ENCODE measurements at regions not wholly inside any gene's neighbourhood (a gene's known extent, or its start where the extent isn't known, plus 50 kb on each side); places are given as distances from the start of the nearest gene placed in this dataset.

- DNase-seq = peak in 7 of 9 donors; percentile 26 to 58 (median 43)
- Histone ChIP-seq H3K9me3 (ENCODE audit: control insufficient read depth in 2 of 3, low read length in 3 of 3) (no peaks in the 10 kb centered on the region), H3K4me3 (ENCODE audit: low read length) (peak overlapping the region; percentile 51), H3K36me3 (ENCODE audit: control insufficient read depth in 2 of 3, insufficient read depth in 3 of 3, low read length in 3 of 3) (no peaks in the 10 kb centered on the region), H3K4me1 (ENCODE audit: control insufficient read depth in 2 of 2, insufficient read depth in 2 of 2, low read length in 2 of 2) (peaks cover 7 to 14% of the 10 kb centered on the region in 2 donors), H3K27ac (ENCODE audit: low read depth, low read length) (peak overlapping the region; percentile 67), H3K27me3 (ENCODE audit: control insufficient read depth in 2 of 2, insufficient read depth in 2 of 2, low read length in 2 of 2) (no peaks in the 10 kb centered on the region)
- peaks cover 6 to 29% (median 23%) of the 10 kb centered on the region in 7 donors for H3K4me1 Mint-ChIP-seq
- intact Hi-C loops (cut with micrococcal nuclease) = loop anchor here (1.0 to 5.0 kb wide), 5 partner anchors 12 to 602 kb away; partner anchors contain the start of genes SAMD13 (in 1 of the 2), SSX2IP (in 1 of the 2) and TTLL7 (in 1 of the 2)
- peaks cover 4 to 10% (median 8%) of the 10 kb centered on the region in 5 donors for H3K36me3 Mint-ChIP-seq
- peak; percentile 70 for ATAC-seq
- H3K27ac Mint-ChIP-seq = peak overlapping the region; percentile 10 to 97 (median 83)
- POLR2A ChIA-PET = interaction anchor here (1.1 to 3.3 kb wide), 3 partner anchors 12 to 343 kb away, joined by 3 to 20 read pairs (median 5); partner anchors contain the start of gene PRKACB
- peaks cover 0 to 9% (median 2%) of the 10 kb centered on the region in 11 donors for H3K9me3 Mint-ChIP-seq
- peaks cover 0 to 14% (median 0%) of the 10 kb centered on the region in 5 donors for H3K27me3 Mint-ChIP-seq
- H3K4me3 Mint-ChIP-seq = peak overlapping the region; percentile 65 to 89 (median 79)
- CTCF ChIA-PET = interaction anchor here (0.6 to 1.2 kb wide), 4 partner anchors 13 to 854 kb away, joined by 3 to 5 read pairs (median 3); partner anchors contain the start of gene PRKACB
These were observed 53.4 kb upstream of the PRKACB start for GRCh38 chr1:84090447-84091245.

- Histone ChIP-seq H3K9me3 (ENCODE audit: control insufficient read depth in 2 of 3, low read length in 3 of 3) (no peaks in the 10 kb centered on the region), H3K36me3 (ENCODE audit: control insufficient read depth in 2 of 3, insufficient read depth in 3 of 3, low read length in 3 of 3) (no peaks in the 10 kb centered on the region), H3K27me3 (ENCODE audit: control insufficient read depth in 2 of 2, insufficient read depth in 2 of 2, low read length in 2 of 2) (no peaks in the 10 kb centered on the region), H3K4me3 (ENCODE audit: low read length) (no peak overlapping the region), H3K27ac (ENCODE audit: low read depth, low read length) (no peak overlapping the region), H3K4me1 (ENCODE audit: control insufficient read depth in 2 of 2, insufficient read depth in 2 of 2, low read length in 2 of 2) (peaks cover 7 to 14% of the 10 kb centered on the region in 2 donors)
- Mint-ChIP-seq H3K27me3 (peaks cover 0 to 6% (median 0%) of the 10 kb centered on the region in 5 donors), H3K36me3 (peaks cover 0 to 7% (median 1%) of the 10 kb centered on the region in 5 donors), H3K4me3 (peak overlapping the region in 8 of 10 donors; percentile 33 to 89 (median 78)), H3K4me1 (peaks cover 6 to 29% (median 23%) of the 10 kb centered on the region in 7 donors), H3K27ac (peak overlapping the region; percentile 6 to 88 (median 80)), H3K9me3 (peaks cover 0 to 2% (median 0%) of the 10 kb centered on the region in 11 donors)
- DNase-seq (no peak), ATAC-seq (no peak)
- CTCF ChIA-PET = interaction anchor here (1.2 kb wide), 2 partner anchors 54 to 855 kb away, joined by 3 to 5 read pairs; partner anchors contain the start of gene PRKACB
- POLR2A ChIA-PET = interaction anchor here (1.1 to 3.3 kb wide), 3 partner anchors 11 to 343 kb away, joined by 3 to 20 read pairs (median 5); partner anchors contain the start of gene PRKACB
- intact Hi-C loops (cut with micrococcal nuclease) = loop anchor here (1.0 to 5.0 kb wide), 5 partner anchors 12 to 602 kb away; partner anchors contain the start of genes SAMD13 (in 1 of the 2), SSX2IP (in 1 of the 2) and TTLL7 (in 1 of the 2)
These were observed 54.2 kb upstream of the PRKACB start for GRCh38 chr1:84089867-84090266.

- Mint-ChIP-seq H3K36me3 (peaks cover 0 to 6% (median 0%) of the 10 kb centered on the region in 5 donors), H3K4me1 (peaks cover 6 to 29% (median 23%) of the 10 kb centered on the region in 7 donors), H3K27ac (peak overlapping the region in 7 of 9 donors; percentile 10 to 87 (median 57)), H3K4me3 (peak overlapping the region in 7 of 10 donors; percentile 1 to 85 (median 74)), H3K9me3 (peaks cover 0 to 2% (median 0%) of the 10 kb centered on the region in 11 donors), H3K27me3 (peaks cover 0 to 5% (median 1%) of the 10 kb centered on the region in 5 donors)
- ATAC-seq (no peak), DNase-seq (no peak)
- no peak overlapping the region for H3K27ac ChIP-seq (ENCODE audit: low read depth, low read length)
- POLR2A ChIA-PET = interaction anchor here (3.3 kb wide), 1 partner anchor 10 kb away, joined by 20 read pairs; no protein-coding TSS in a partner anchor
- H3K4me1 ChIP-seq (ENCODE audit: control insufficient read depth in 2 of 2, insufficient read depth in 2 of 2, low read length in 2 of 2) = peaks cover 7 to 14% of the 10 kb centered on the region in 2 donors
- CTCF ChIA-PET = interaction anchor here (1.2 kb wide), 2 partner anchors 55 to 855 kb away, joined by 3 to 5 read pairs; partner anchors contain the start of gene PRKACB
- no peaks in the 10 kb centered on the region for H3K27me3 ChIP-seq (ENCODE audit: control insufficient read depth in 2 of 2, insufficient read depth in 2 of 2, low read length in 2 of 2)
- H3K36me3 ChIP-seq (ENCODE audit: control insufficient read depth in 2 of 3, insufficient read depth in 3 of 3, low read length in 3 of 3) = no peaks in the 10 kb centered on the region
- no peak overlapping the region for H3K4me3 ChIP-seq (ENCODE audit: low read length)
- H3K9me3 ChIP-seq (ENCODE audit: control insufficient read depth in 2 of 3, low read length in 3 of 3) = no peaks in the 10 kb centered on the region
- intact Hi-C loops (cut with micrococcal nuclease) = no loop called here
These were observed 54.6 kb upstream of the PRKACB start for GRCh38 chr1:84089465-84089864.

- H3K27ac Mint-ChIP-seq = no peak overlapping the region
- no peaks in the 10 kb centered on the region for H3K36me3 ChIP-seq (ENCODE audit: control insufficient read depth in 2 of 3, insufficient read depth in 3 of 3, low read length in 3 of 3)
- H3K36me3 Mint-ChIP-seq = peaks cover 0 to 5% (median 0%) of the 10 kb centered on the region in 5 donors
- H3K27me3 ChIP-seq (ENCODE audit: control insufficient read depth in 2 of 2, insufficient read depth in 2 of 2, low read length in 2 of 2) = no peaks in the 10 kb centered on the region
- DNase-seq (no peak), ATAC-seq (no peak)
- peaks cover 0 to 14% (median 0%) of the 10 kb centered on the region in 5 donors for H3K27me3 Mint-ChIP-seq
- no peaks in the 10 kb centered on the region for H3K9me3 ChIP-seq (ENCODE audit: control insufficient read depth in 2 of 3, low read length in 3 of 3)
- peaks cover 0 to 2% (median 0%) of the 10 kb centered on the region in 11 donors for H3K9me3 Mint-ChIP-seq
- H3K4me3 ChIP-seq (ENCODE audit: low read length) = no peak overlapping the region
- H3K4me1 ChIP-seq (ENCODE audit: control insufficient read depth in 2 of 2, insufficient read depth in 2 of 2, low read length in 2 of 2) = peaks cover 7 to 13% of the 10 kb centered on the region in 2 donors
- intact Hi-C loops (cut with micrococcal nuclease) = no loop called here
- H3K4me3 Mint-ChIP-seq = no peak overlapping the region
- ChIA-PET POLR2A (no interaction called here), CTCF (no interaction called here)
- peaks cover 6 to 22% (median 19%) of the 10 kb centered on the region in 7 donors for H3K4me1 Mint-ChIP-seq
- H3K27ac ChIP-seq (ENCODE audit: low read depth, low read length) = no peak overlapping the region
These were observed 57.5 kb upstream of the PRKACB start for GRCh38 chr1:84086616-84087015.

- intact Hi-C loops (cut with micrococcal nuclease) = no loop called here
- Mint-ChIP-seq H3K27me3 (peaks cover 0 to 15% (median 0%) of the 10 kb centered on the region in 5 donors), H3K4me3 (no peak overlapping the region), H3K36me3 (peaks cover 0 to 5% (median 0%) of the 10 kb centered on the region in 5 donors), H3K9me3 (peaks cover 0 to 2% (median 0%) of the 10 kb centered on the region in 11 donors), H3K4me1 (peaks cover 6 to 19% (median 18%) of the 10 kb centered on the region in 7 donors), H3K27ac (no peak overlapping the region)
- no peaks in the 10 kb centered on the region for H3K9me3 ChIP-seq (ENCODE audit: control insufficient read depth in 2 of 3, low read length in 3 of 3)
- DNase-seq (no peak), ATAC-seq (no peak)
- no peaks in the 10 kb centered on the region for H3K27me3 ChIP-seq (ENCODE audit: control insufficient read depth in 2 of 2, insufficient read depth in 2 of 2, low read length in 2 of 2)
- no peak overlapping the region for H3K27ac ChIP-seq (ENCODE audit: low read depth, low read length)
- H3K4me3 ChIP-seq (ENCODE audit: low read length) = no peak overlapping the region
- no peaks in the 10 kb centered on the region for H3K36me3 ChIP-seq (ENCODE audit: control insufficient read depth in 2 of 3, insufficient read depth in 3 of 3, low read length in 3 of 3)
- CTCF ChIA-PET = no interaction called here
- POLR2A ChIA-PET = no interaction called here
- H3K4me1 ChIP-seq (ENCODE audit: control insufficient read depth in 2 of 2, insufficient read depth in 2 of 2, low read length in 2 of 2) = peaks cover 7 to 9% of the 10 kb centered on the region in 2 donors
These were observed 57.9 kb upstream of the PRKACB start for GRCh38 chr1:84086189-84086588.

GRCh38 chr1:84083307-84083706 lies 60.8 kb upstream of the PRKACB start:
- no peak overlapping the region for H3K4me3 ChIP-seq (ENCODE audit: low read length)
- H3K36me3 ChIP-seq (ENCODE audit: control insufficient read depth in 2 of 3, insufficient read depth in 3 of 3, low read length in 3 of 3) = no peaks in the 10 kb centered on the region
- peaks cover 0 to 25% (median 0%) of the 10 kb centered on the region in 5 donors for H3K27me3 Mint-ChIP-seq
- POLR2A ChIA-PET = interaction anchor here (0.6 kb wide), 1 partner anchor 53 kb away, joined by 3 read pairs; no protein-coding TSS in a partner anchor
- DNase-seq = no peak
- intact Hi-C loops (cut with micrococcal nuclease) = no loop called here
- peaks cover 0 to 1% (median 0%) of the 10 kb centered on the region in 5 donors for H3K36me3 Mint-ChIP-seq
- H3K27ac ChIP-seq (ENCODE audit: low read depth, low read length) = no peak overlapping the region
- H3K4me3 Mint-ChIP-seq = no peak overlapping the region
- H3K9me3 Mint-ChIP-seq = no peaks in the 10 kb centered on the region
- CTCF ChIA-PET = no interaction called here
- H3K27me3 ChIP-seq (ENCODE audit: control insufficient read depth in 2 of 2, insufficient read depth in 2 of 2, low read length in 2 of 2) = no peaks in the 10 kb centered on the region
- H3K9me3 ChIP-seq (ENCODE audit: control insufficient read depth in 2 of 3, low read length in 3 of 3) = no peaks in the 10 kb centered on the region
- no peak overlapping the region for H3K27ac Mint-ChIP-seq
- peaks cover 9 to 10% of the 10 kb centered on the region in 2 donors for H3K4me1 ChIP-seq (ENCODE audit: control insufficient read depth in 2 of 2, insufficient read depth in 2 of 2, low read length in 2 of 2)
- peaks cover 2 to 11% (median 7%) of the 10 kb centered on the region in 7 donors for H3K4me1 Mint-ChIP-seq
- no peak for ATAC-seq
